K562 (cell line): ENCODE measurements at regions not wholly inside any gene's neighbourhood (a gene's known extent, or its start where the extent isn't known, plus 50 kb on each side); places are given as distances from the start of the nearest gene placed in this dataset.

ENCODE experiments used
- FOS ChIP-seq: IDR thresholded peaks from 3 replicates; pipeline ENCODE4 v1.6.1; 2011; ENCODE audit not compliant: insufficient read length; ENCODE audit errors: extremely low read depth
- FOXK2 ChIP-seq, 2 experiments: fragments of 450-650 bp; IDR thresholded peaks in 1 of 2; conservative IDR thresholded peaks in 1 of 2; 2 replicates each; pipeline ENCODE4 v1.6.1; 2016; ENCODE audit warnings: low read depth in 2 of 2, mild to moderate bottlenecking in 1 of 2
- FUS ChIP-seq: fragments of 200-400 bp; formaldehyde crosslinking; optimal IDR thresholded peaks from 2 replicates; pipeline ENCODE3; 2017; ENCODE audit warnings: low read depth, low read length
- ID3 ChIP-seq, 2 experiments: fragments of 250-450 bp in 1 of 2; fragments of 450-650 bp in 1 of 2; sonication (Bioruptor Pico) in 1 of 2; IDR thresholded peaks; 2 replicates each; pipeline versions ENCODE4 v1.6.1 to v1.8.0; 2016 to 2021; ENCODE audit warnings: mild to moderate bottlenecking in 2 of 2, moderate library complexity in 2 of 2, missing compliant biosample characterization in 1 of 2, missing genetic modification characterization in 1 of 2
- NONO ChIP-seq, 2 experiments: fragments of 200-400 bp in 1 of 2; fragments of 450-650 bp in 1 of 2; formaldehyde crosslinking in 1 of 2; IDR thresholded peaks; 2 replicates each; pipeline ENCODE4 v1.6.1; 2017; ENCODE audit warnings: low read depth in 2 of 2, mild to moderate bottlenecking in 2 of 2, moderate library complexity in 2 of 2, low read length in 1 of 2
- POLR2AphosphoS5 ChIP-seq: IDR thresholded peaks from 2 replicates; pipeline ENCODE4 v1.6.1; 2011; ENCODE audit warnings: mild to moderate bottlenecking, low read depth, low read length, moderate library complexity; ENCODE audit not compliant: control insufficient read depth, insufficient read depth
- RAD21 ChIP-seq, 2 experiments: fragments of 250-450 bp in 1 of 2; fragments of 450-650 bp in 1 of 2; sonication (Bioruptor Pico) in 1 of 2; formaldehyde crosslinking in 1 of 2; IDR thresholded peaks in 1 of 2; conservative IDR thresholded peaks in 1 of 2; 2 replicates each; pipeline versions ENCODE4 v1.4.0 to v1.8.0; 2020 to 2022; ENCODE audit warnings: mild to moderate bottlenecking in 2 of 2, moderate library complexity in 1 of 2
- RFX5 ChIP-seq: IDR thresholded peaks from 2 replicates; pipeline ENCODE4 v1.6.1; 2011; ENCODE audit warnings: low read depth, mild to moderate bottlenecking, improper control_type of control experiment, low read length
- SP1 ChIP-seq: sonication (generic); formaldehyde crosslinking; IDR thresholded peaks from 2 replicates; pipeline ENCODE4 v1.8.1; 2022; ENCODE audit warnings: mild to moderate bottlenecking, missing genetic modification reagents
- TAF1 ChIP-seq: IDR thresholded peaks from 2 replicates; pipeline ENCODE4 v1.6.1; 2011; ENCODE audit warnings: mild to moderate bottlenecking, low read length, moderate library complexity; ENCODE audit not compliant: insufficient read depth, control insufficient read depth, severe bottlenecking; ENCODE audit errors: extremely low read depth
- USF2 ChIP-seq: sonication (generic); formaldehyde crosslinking; IDR thresholded peaks from 2 replicates; pipeline ENCODE4 v1.5.0; 2020; ENCODE audit warnings: missing genetic modification reagents
- ZNF589 ChIP-seq: fragments of 200-800 bp; sonication (Bioruptor generic); IDR thresholded peaks from 2 replicates; pipeline ENCODE4 v1.6.1; 2016; ENCODE audit warnings: low read depth, missing genetic modification characterization, missing compliant biosample characterization
- TF ChIP-seq, protein P1 (sequence below): sonication (generic); formaldehyde crosslinking; IDR thresholded peaks from 2 replicates; pipeline ENCODE4 v1.8.0; 2022; ENCODE audit warnings: missing genetic modification reagents, mild to moderate bottlenecking, moderate library complexity, borderline replicate concordance

DNA sequence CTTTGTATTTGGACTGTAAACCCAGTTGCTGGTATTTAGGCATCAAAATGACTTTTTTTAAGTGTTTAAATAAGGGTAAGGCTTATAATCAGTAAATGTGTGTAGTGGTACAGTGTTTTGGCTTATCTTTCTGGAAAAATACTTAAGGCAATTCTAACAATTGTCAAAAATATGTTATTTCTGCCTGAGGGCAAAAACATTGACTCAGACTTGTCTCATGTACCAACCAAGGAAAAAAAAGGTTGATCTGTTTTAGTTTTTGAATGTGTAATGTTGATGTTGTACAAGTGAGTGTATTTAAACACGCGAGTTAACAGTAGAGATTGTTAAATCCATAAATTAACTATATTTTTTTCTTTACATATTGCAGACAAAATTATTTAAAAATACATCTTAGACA is 277.8 kb upstream of the TYRP1 start:
- TF ChIP-seq RFX5: no peak
- TF ChIP-seq RAD21 (CRISPR knock-in tag; conservative IDR thresholded peaks at IDR 0.05 in 1 of 2, IDR thresholded peaks at IDR 0.05 in 1 of 2): no peak
- TF ChIP-seq ID3 (CRISPR knock-in tag; IDR thresholded peaks at IDR 0.05): no peak
- no peak for TF ChIP-seq ID3 (tag; IDR thresholded peaks at IDR 0.05)
- TF ChIP-seq FUS: no peak
- TF ChIP-seq FOS: no peak
- no peak for TF ChIP-seq TAF1
- no peak for TF ChIP-seq FOXK2 (conservative IDR thresholded peaks at IDR 0.05 in 1 of 2, IDR thresholded peaks at IDR 0.05 in 1 of 2; ENCODE audit: low read depth in 2 of 2)
- no peak for TF ChIP-seq ZNF589 (CRISPR knock-in tag)
- TF ChIP-seq, protein P1, sequence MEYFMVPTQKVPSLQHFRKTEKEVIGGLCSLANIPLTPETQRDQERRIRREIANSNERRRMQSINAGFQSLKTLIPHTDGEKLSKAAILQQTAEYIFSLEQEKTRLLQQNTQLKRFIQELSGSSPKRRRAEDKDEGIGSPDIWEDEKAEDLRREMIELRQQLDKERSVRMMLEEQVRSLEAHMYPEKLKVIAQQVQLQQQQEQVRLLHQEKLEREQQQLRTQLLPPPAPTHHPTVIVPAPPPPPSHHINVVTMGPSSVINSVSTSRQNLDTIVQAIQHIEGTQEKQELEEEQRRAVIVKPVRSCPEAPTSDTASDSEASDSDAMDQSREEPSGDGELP (CRISPR knock-in tag): no peak
- TF ChIP-seq SP1 (CRISPR knock-in tag): no peak
- no peak for TF ChIP-seq POLR2AphosphoS5
- no peak for TF ChIP-seq NONO (IDR thresholded peaks at IDR 0.05; ENCODE audit: low read depth in 2 of 2, low read length in 1 of 2)
- TF ChIP-seq USF2 (CRISPR knock-in tag): no peak
